ENCODE measurements at regions not wholly inside any gene's neighbourhood (a gene's known extent, or its start where the extent isn't known, plus 50 kb on each side); places are given as distances from the start of the nearest gene placed in this dataset.

- BruUV-seq (replicated peaks), result no TSS peak
- TF ChIP-seq CHD4 (IDR thresholded peaks at IDR 0.05; ENCODE audit: insufficient read depth, insufficient replicate concordance, low read depth, low read length, poor library complexity, severe bottlenecking), result no peak
- no peak for TF ChIP-seq LEF1 (IDR thresholded peaks at IDR 0.05)
- no peak for TF ChIP-seq TGIF2 (CRISPR knock-in tag; IDR thresholded peaks at IDR 0.05)
- no peak for TF ChIP-seq THRAP3 (IDR thresholded peaks at IDR 0.05; ENCODE audit: borderline replicate concordance)
- no peak for TF ChIP-seq UBTF (IDR thresholded peaks at IDR 0.05; ENCODE audit: borderline replicate concordance in 1 of 2, low read depth in 2 of 2, low read length in 2 of 2)
- TF ChIP-seq ZNF583 (CRISPR knock-in tag; IDR thresholded peaks at IDR 0.05), result no peak
- TF ChIP-seq MYC (IDR thresholded peaks at IDR 0.05; ENCODE audit: low read depth, low read length), result no peak
- TF ChIP-seq MYC (CRISPR knock-in tag; IDR thresholded peaks at IDR 0.05; ENCODE audit: borderline replicate concordance, low read depth), result no peak
- no peak for TF ChIP-seq ZNF318 (IDR thresholded peaks at IDR 0.05; ENCODE audit: borderline replicate concordance in 1 of 2, low read depth in 1 of 2)
- no peak for TF ChIP-seq MAX (CRISPR knock-in tag; IDR thresholded peaks at IDR 0.05)
Measured at GRCh38 chr6:66900133-66901083, 1193.4 kb upstream of the EYS start.

More at GRCh38 chr6:66900133-66901083, 1193.4 kb upstream of the EYS start:
- no peaks in the 10 kb centered on the region for H3K4me1 ChIP-seq (replicated peaks in 1 of 2; ENCODE audit: control insufficient read depth in 2 of 2, insufficient read depth in 2 of 2, low read length in 2 of 2)
- H3K4me2 ChIP-seq (ENCODE audit: insufficient read depth, low read length), result no peak overlapping the region
- H3K27me3 ChIP-seq (ENCODE audit: control insufficient read depth in 2 of 2, insufficient read depth in 2 of 2, low read length in 2 of 2), result no peaks in the 10 kb centered on the region
- no peak overlapping the region for H2AFZ ChIP-seq (ENCODE audit: low read depth, low read length)
- ChIA-PET POLR2A (interaction anchor here (0.6 kb wide), 1 partner anchor 10 kb away, joined by 4 read pairs; no protein-coding TSS in a partner anchor), CTCF (ENCODE audit: low intra/inter-chr PET ratio) (no interaction called here)
- in situ Hi-C loops (cut with MboI) (loop anchor here (25.0 kb wide), 1 partner anchor 1887 kb away; no protein-coding TSS in a partner anchor), intact Hi-C loops (cut with micrococcal nuclease) (no loop called here)
- no peaks in the 10 kb centered on the region for H4K20me1 ChIP-seq (replicated peaks; ENCODE audit: control insufficient read depth, insufficient read depth, low read length)
- FAIRE-seq, result no peak
- under 1% methylated on average over 8 of the region's 8 CpGs for WGBS (ENCODE audit: insufficient coverage, low coverage, missing lambda C conversion rate)
- no peak for DNase-seq (ENCODE audit: extremely low read depth in 1 of 4, low spot score in 3 of 4)
- H3K79me2 ChIP-seq (ENCODE audit: control insufficient read depth, insufficient read depth, low read length), result no peaks in the 10 kb centered on the region
- H3K27ac ChIP-seq (ENCODE audit: extremely low read depth, low read depth, low read length), result no peak overlapping the region
- no peak overlapping the region for H3K4me3 ChIP-seq
- H3K9me1 ChIP-seq (ENCODE audit: control insufficient read depth, insufficient read depth, low read length), result no peaks in the 10 kb centered on the region
- H3K9me3 ChIP-seq (replicated peaks; ENCODE audit: control insufficient read depth, insufficient read depth, low read depth, low read length), result no peaks in the 10 kb centered on the region
- no peak overlapping the region for H3K9ac ChIP-seq (ENCODE audit: insufficient read depth in 1 of 2, low read depth in 2 of 2, low read length in 2 of 2)
- no peaks in the 10 kb centered on the region for H3K36me3 ChIP-seq (ENCODE audit: control insufficient read depth, insufficient read depth, low read length)
- no peak for ATAC-seq

Measured in K562 (cell line).